ENCODE measurements at regions not wholly inside any gene's neighbourhood (a gene's known extent, or its start where the extent isn't known, plus 50 kb on each side); places are given as distances from the start of the nearest gene placed in this dataset.
"Not testable (repeated sequence)": the region's sequence is repeated elsewhere in the genome, so short reads cannot be mapped to it uniquely, and the experiment has no call there.

- Histone ChIP-seq H3K36me3 (ENCODE audit: control insufficient read depth, insufficient read depth, low read length) (no peaks in the 10 kb centered on the region), H3K27ac (ENCODE audit: insufficient read depth, low read depth, low read length, poor library complexity, severe bottlenecking) (no peak overlapping the region), H3K4me3 (ENCODE audit: insufficient read depth, low read depth, low read length) (no peak overlapping the region), H3K27me3 (ENCODE audit: control insufficient read depth, insufficient read depth, low read length, poor library complexity, severe bottlenecking) (no peaks in the 10 kb centered on the region), H3K4me1 (ENCODE audit: control insufficient read depth, insufficient read depth, low read length) (peaks cover 4% of the 10 kb centered on the region), H3K9me3 (ENCODE audit: control insufficient read depth, low read length) (no peaks in the 10 kb centered on the region)
- 62% methylated on average over 3 of the region's 3 CpGs for WGBS, 2 experiments
These were observed 120.2 kb upstream of the ALX4 start for GRCh38 chr11:44430140-44430539.

GRCh38 chr11:44434191-44434590, 124.3 kb upstream of the ALX4 start:
- Histone ChIP-seq H3K27ac (ENCODE audit: insufficient read depth, low read depth, low read length, poor library complexity, severe bottlenecking) (no peak overlapping the region), H3K36me3 (ENCODE audit: control insufficient read depth, insufficient read depth, low read length) (no peaks in the 10 kb centered on the region), H3K4me1 (ENCODE audit: control insufficient read depth, insufficient read depth, low read length) (peaks cover 4% of the 10 kb centered on the region), H3K4me3 (ENCODE audit: insufficient read depth, low read depth, low read length) (no peak overlapping the region), H3K27me3 (ENCODE audit: control insufficient read depth, insufficient read depth, low read length, poor library complexity, severe bottlenecking) (no peaks in the 10 kb centered on the region), H3K9me3 (ENCODE audit: control insufficient read depth, low read length) (no peaks in the 10 kb centered on the region)
- WGBS, 2 experiments: 78 to 87% methylated on average over 2 of the region's 2 CpGs

- Histone ChIP-seq H3K27ac (ENCODE audit: insufficient read depth, low read depth, low read length, poor library complexity, severe bottlenecking) (no peak overlapping the region), H3K27me3 (ENCODE audit: control insufficient read depth, insufficient read depth, low read length, poor library complexity, severe bottlenecking) (no peaks in the 10 kb centered on the region), H3K4me1 (ENCODE audit: control insufficient read depth, insufficient read depth, low read length) (peaks cover 4% of the 10 kb centered on the region), H3K9me3 (ENCODE audit: control insufficient read depth, low read length) (no peaks in the 10 kb centered on the region), H3K4me3 (ENCODE audit: insufficient read depth, low read depth, low read length) (no peak overlapping the region), H3K36me3 (ENCODE audit: control insufficient read depth, insufficient read depth, low read length) (no peaks in the 10 kb centered on the region)
- WGBS, 2 experiments: 82 to 87% methylated on average over 1 of the region's 1 CpG
These were observed 127.2 kb upstream of the ALX4 start for GRCh38 chr11:44437122-44437521.

GRCh38 chr11:44442893-44443673, 122.4 kb upstream of the CD82 start:
- not testable (repeated sequence) for H3K9me3 ChIP-seq (ENCODE audit: control insufficient read depth, low read length); H3K36me3 ChIP-seq (ENCODE audit: control insufficient read depth, insufficient read depth, low read length); H3K4me3 ChIP-seq (ENCODE audit: insufficient read depth, low read depth, low read length); H3K27me3 ChIP-seq (ENCODE audit: control insufficient read depth, insufficient read depth, low read length, poor library complexity, severe bottlenecking); H3K27ac ChIP-seq (ENCODE audit: insufficient read depth, low read depth, low read length, poor library complexity, severe bottlenecking); H3K4me1 ChIP-seq (ENCODE audit: control insufficient read depth, insufficient read depth, low read length)
- 95 to 98% methylated on average over 3 of the region's 4 CpGs for WGBS, 2 experiments

- WGBS, 2 experiments: 82% methylated on average over 28 of the region's 28 CpGs
- no peaks in the 10 kb centered on the region for H3K36me3 ChIP-seq (ENCODE audit: control insufficient read depth, insufficient read depth, low read length)
- H3K4me3 ChIP-seq (ENCODE audit: insufficient read depth, low read depth, low read length): no peak overlapping the region
- no peaks in the 10 kb centered on the region for H3K4me1 ChIP-seq (ENCODE audit: control insufficient read depth, insufficient read depth, low read length)
- H3K27me3 ChIP-seq (ENCODE audit: control insufficient read depth, insufficient read depth, low read length, poor library complexity, severe bottlenecking): no peaks in the 10 kb centered on the region
- peak overlapping the region; percentile 36 for H3K27ac ChIP-seq (ENCODE audit: insufficient read depth, low read depth, low read length, poor library complexity, severe bottlenecking)
- no peaks in the 10 kb centered on the region for H3K9me3 ChIP-seq (ENCODE audit: control insufficient read depth, low read length)
These were observed 121.4 kb upstream of the CD82 start for GRCh38 chr11:44443836-44444769.

- 94 to 100% methylated on average over 2 of the region's 3 CpGs for WGBS, 2 experiments
These were observed 120.6 kb upstream of the CD82 start for GRCh38 chr11:44444770-44445321.

GRCh38 chr11:44445500-44446365, 119.7 kb upstream of the CD82 start:
- Histone ChIP-seq H3K27ac (ENCODE audit: insufficient read depth, low read depth, low read length, poor library complexity, severe bottlenecking) (no peak overlapping the region), H3K36me3 (ENCODE audit: control insufficient read depth, insufficient read depth, low read length) (no peaks in the 10 kb centered on the region), H3K27me3 (ENCODE audit: control insufficient read depth, insufficient read depth, low read length, poor library complexity, severe bottlenecking) (no peaks in the 10 kb centered on the region), H3K9me3 (ENCODE audit: control insufficient read depth, low read length) (no peaks in the 10 kb centered on the region), H3K4me1 (ENCODE audit: control insufficient read depth, insufficient read depth, low read length) (no peaks in the 10 kb centered on the region), H3K4me3 (ENCODE audit: insufficient read depth, low read depth, low read length) (no peak overlapping the region)
- WGBS, 2 experiments: 63 to 65% methylated on average over 9 of the region's 9 CpGs

More at GRCh38 chr11:44444770-44445321, 120.6 kb upstream of the CD82 start:
- Histone ChIP-seq H3K36me3 (ENCODE audit: control insufficient read depth, insufficient read depth, low read length) (no peaks in the 10 kb centered on the region), H3K27me3 (ENCODE audit: control insufficient read depth, insufficient read depth, low read length, poor library complexity, severe bottlenecking) (no peaks in the 10 kb centered on the region), H3K4me1 (ENCODE audit: control insufficient read depth, insufficient read depth, low read length) (no peaks in the 10 kb centered on the region), H3K27ac (ENCODE audit: insufficient read depth, low read depth, low read length, poor library complexity, severe bottlenecking) (no peak overlapping the region), H3K4me3 (ENCODE audit: insufficient read depth, low read depth, low read length) (no peak overlapping the region), H3K9me3 (ENCODE audit: control insufficient read depth, low read length) (no peaks in the 10 kb centered on the region)

GRCh38 chr11:44446366-44446762, 119.1 kb upstream of the CD82 start:
- 72 to 73% methylated on average over 7 of the region's 7 CpGs for WGBS, 2 experiments
- H3K4me3 ChIP-seq (ENCODE audit: insufficient read depth, low read depth, low read length): no peak overlapping the region
- no peaks in the 10 kb centered on the region for H3K4me1 ChIP-seq (ENCODE audit: control insufficient read depth, insufficient read depth, low read length)
- no peaks in the 10 kb centered on the region for H3K9me3 ChIP-seq (ENCODE audit: control insufficient read depth, low read length)
- H3K27me3 ChIP-seq (ENCODE audit: control insufficient read depth, insufficient read depth, low read length, poor library complexity, severe bottlenecking): no peaks in the 10 kb centered on the region
- H3K36me3 ChIP-seq (ENCODE audit: control insufficient read depth, insufficient read depth, low read length): no peaks in the 10 kb centered on the region
- no peak overlapping the region for H3K27ac ChIP-seq (ENCODE audit: insufficient read depth, low read depth, low read length, poor library complexity, severe bottlenecking)

- Histone ChIP-seq H3K4me1 (ENCODE audit: control insufficient read depth, insufficient read depth, low read length) (no peaks in the 10 kb centered on the region), H3K27me3 (ENCODE audit: control insufficient read depth, insufficient read depth, low read length, poor library complexity, severe bottlenecking) (no peaks in the 10 kb centered on the region), H3K4me3 (ENCODE audit: insufficient read depth, low read depth, low read length) (no peak overlapping the region), H3K27ac (ENCODE audit: insufficient read depth, low read depth, low read length, poor library complexity, severe bottlenecking) (no peak overlapping the region), H3K9me3 (ENCODE audit: control insufficient read depth, low read length) (no peaks in the 10 kb centered on the region), H3K36me3 (ENCODE audit: control insufficient read depth, insufficient read depth, low read length) (no peaks in the 10 kb centered on the region)
- WGBS, 2 experiments: 88 to 89% methylated on average over 9 of the region's 9 CpGs
These were observed 118.3 kb upstream of the CD82 start for GRCh38 chr11:44446996-44447771.
